Mammary epithelial cell (primary cell): ENCODE measurements at regions not wholly inside any gene's neighbourhood (a gene's known extent, or its start where the extent isn't known, plus 50 kb on each side); places are given as distances from the start of the nearest gene placed in this dataset.

ENCODE experiments used
- EZH2 ChIP-seq: IDR thresholded peaks from 2 replicates; pipeline ENCODE4 v1.6.1; 2012; ENCODE audit warnings: low read length, inconsistent platforms, borderline replicate concordance
- TF ChIP-seq, protein P1 (sequence below), 2 donors: IDR thresholded peaks in 1 of 2; conservative IDR thresholded peaks in 1 of 2; 2 replicates each; pipeline ENCODE4 v1.5.1; 2011 to 2012; ENCODE audit warnings: inconsistent platforms in 2 of 2, low read length in 2 of 2, mild to moderate bottlenecking in 2 of 2, control low read depth in 1 of 2, low read depth in 1 of 2; ENCODE audit not compliant: insufficient read depth in 1 of 2; ENCODE audit errors: extremely low read depth in 1 of 2

DNA sequence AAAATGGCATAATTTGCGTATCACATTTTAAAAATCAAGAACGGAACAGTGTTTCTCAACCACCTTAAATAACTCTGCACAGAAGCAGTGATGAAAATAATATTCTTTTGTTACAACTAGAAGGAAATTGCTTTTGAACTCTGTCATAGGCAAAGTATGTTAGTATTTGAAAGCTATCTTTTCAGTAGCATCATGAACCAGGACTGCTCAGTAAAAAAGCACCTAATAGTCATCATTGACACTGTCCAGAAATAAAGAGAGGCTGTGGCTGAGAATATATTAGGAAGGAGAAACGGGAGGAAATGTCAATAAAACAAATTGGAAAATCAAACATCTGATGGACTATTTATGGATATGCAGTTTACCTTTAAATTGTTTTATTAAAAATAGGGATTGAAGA, 237.2 kb upstream of the AKR1E2 start:
- TF ChIP-seq, protein P1, sequence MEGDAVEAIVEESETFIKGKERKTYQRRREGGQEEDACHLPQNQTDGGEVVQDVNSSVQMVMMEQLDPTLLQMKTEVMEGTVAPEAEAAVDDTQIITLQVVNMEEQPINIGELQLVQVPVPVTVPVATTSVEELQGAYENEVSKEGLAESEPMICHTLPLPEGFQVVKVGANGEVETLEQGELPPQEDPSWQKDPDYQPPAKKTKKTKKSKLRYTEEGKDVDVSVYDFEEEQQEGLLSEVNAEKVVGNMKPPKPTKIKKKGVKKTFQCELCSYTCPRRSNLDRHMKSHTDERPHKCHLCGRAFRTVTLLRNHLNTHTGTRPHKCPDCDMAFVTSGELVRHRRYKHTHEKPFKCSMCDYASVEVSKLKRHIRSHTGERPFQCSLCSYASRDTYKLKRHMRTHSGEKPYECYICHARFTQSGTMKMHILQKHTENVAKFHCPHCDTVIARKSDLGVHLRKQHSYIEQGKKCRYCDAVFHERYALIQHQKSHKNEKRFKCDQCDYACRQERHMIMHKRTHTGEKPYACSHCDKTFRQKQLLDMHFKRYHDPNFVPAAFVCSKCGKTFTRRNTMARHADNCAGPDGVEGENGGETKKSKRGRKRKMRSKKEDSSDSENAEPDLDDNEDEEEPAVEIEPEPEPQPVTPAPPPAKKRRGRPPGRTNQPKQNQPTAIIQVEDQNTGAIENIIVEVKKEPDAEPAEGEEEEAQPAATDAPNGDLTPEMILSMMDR (conservative IDR thresholded peaks at IDR 0.05 in 1 of 2, IDR thresholded peaks at IDR 0.05 in 1 of 2; ENCODE audit: extremely low read depth in 1 of 2, insufficient read depth in 1 of 2, low read depth in 1 of 2, low read length in 2 of 2) = no peak
- no peak for TF ChIP-seq EZH2
